DMS53 (cell line): ENCODE measurements at regions not wholly inside any gene's neighbourhood (a gene's known extent, or its start where the extent isn't known, plus 50 kb on each side); places are given as distances from the start of the nearest gene placed in this dataset.
A peak's percentile ranks its signal among the peaks of the same experiment; 100 is the strongest.

Experiments
- DNase-seq: peaks from one replicate; lab custom pipeline; 2025; lab: John Stamatoyannopoulos, UW

DNA sequence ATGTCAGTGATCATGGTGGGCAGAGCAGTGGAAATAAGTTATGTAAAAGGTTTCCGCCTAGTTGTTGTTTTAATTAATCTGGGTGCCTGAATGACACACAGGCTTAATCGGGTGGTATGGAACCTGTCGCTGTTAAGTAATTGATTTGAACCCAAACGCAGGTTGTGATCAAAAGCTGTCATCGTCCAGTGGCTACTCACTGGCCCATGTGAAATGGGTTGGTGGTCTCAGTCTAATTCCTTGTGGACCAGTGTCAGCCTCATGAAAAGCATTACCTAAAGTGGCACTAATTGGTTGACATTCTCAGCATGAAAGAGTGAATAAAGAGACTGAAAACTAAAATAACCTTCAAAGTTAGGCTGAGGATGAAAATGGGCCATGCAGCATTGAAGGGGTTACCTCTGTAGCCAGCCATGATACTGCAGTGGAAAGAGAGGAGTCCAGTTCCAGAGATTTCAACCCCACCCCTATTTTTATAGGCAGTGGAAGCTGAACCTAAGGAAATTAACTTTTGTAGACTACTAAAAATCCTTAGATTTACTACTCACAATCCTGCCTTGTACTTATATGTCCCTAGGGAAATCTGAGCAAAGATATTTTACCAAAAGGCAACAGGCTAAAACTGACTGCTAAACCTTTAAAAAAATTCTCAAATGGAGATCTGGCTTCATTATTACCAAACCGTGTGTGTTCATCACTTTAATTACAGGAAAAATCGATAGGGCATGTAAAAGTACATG lies 251.7 kb upstream of the TENM3 start:
- no peak for DNase-seq

DNA sequence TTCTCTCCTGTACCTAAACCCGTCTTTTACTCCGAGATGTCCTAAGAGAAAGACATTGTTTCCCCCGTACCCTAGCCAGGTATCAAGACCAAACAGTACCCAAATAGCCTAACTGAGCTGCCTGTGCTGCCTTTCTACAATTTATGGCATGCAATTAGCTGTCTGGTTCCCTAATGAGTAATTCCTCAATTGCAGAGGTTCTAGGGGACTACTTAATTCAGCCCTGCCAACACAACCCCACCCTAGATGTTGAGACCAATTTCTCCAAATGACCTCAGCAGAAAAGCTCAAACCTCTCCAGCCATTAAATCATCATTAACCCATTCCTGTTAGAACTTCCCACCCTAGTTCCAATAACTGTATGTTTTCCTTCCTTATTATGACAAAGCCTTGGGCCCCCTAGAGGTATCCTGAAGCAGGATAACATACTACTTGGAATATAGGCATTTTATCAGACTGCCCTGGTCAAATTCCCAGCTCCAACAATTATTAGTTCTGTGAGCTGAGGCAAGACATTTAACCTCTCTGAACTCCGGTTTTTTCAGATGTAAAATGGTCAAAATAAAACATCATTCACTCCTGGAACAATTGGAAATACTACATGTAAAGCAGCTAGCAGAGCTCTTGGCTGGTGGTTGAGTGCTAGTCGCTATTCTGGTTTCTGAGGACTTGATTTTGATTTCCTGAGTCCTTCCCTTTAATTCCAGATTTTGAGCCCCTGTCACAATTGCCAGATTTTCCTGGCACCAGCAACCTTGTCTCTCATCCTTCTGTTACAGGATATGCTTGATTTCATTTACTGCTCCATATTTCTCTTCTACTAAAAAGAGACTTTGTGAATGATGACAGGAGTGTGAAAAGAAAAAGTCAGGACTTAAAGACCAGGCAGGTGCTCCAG lies 244.6 kb upstream of the TENM3 start:
- DNase-seq = peak; percentile 7

DNA sequence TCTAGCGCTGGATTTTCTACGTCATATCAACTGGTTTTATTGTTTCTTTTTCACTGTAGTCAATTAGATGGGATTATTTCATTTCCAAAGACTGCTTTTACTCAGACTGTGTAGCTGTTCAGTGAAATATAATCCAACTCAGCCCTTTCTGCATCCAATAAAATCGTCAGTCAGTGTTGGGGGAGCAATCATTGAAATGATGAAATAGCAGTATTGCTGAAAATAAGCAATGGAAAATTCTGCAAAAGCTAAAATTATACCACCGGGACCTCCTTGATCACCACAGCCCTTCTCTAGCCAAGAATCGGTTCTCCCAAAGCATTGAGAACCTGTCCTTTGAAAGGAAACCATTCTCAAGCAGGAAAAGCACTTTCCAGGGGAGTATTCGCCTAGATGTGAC lies 243.1 kb upstream of the TENM3 start:
- no peak for DNase-seq

DNA sequence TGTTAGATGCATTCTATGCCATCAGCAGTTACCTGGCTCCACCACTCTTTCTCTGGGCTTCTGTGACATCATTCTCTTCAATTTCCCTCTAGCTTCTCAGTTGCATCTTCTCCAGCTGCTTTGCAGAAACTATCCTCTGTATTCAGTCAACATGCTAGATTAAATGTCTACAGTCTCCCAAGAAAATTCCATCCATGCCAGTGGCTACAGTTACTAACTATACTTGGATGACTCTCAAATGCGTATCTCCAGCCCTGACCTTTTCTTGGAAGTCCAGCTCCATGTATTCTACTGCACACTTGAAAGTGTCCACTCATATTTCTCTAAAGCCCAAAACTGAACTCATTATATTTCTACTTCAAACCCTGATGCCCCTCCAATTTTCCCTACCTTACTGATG lies 232.3 kb upstream of the TENM3 start:
- no peak for DNase-seq

DNA sequence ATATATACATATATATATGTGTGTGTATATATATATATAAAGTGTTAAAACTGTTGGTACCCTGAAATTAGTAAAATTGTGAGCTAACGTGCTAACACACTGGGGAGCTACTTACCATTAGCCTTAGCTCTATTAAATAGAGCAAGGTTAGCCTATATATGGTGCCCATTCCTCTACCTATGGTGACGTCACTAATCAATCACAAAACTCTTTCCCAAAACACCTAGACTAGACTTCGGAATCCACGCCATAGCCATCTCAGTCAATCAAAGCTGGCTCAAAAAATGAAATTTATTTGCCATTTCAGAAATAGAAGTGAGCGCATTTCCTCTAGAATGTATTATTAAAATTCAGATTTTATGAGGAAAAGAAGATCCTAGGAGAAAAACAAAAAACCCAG lies 229.0 kb upstream of the TENM3 start:
- no peak for DNase-seq

DNA sequence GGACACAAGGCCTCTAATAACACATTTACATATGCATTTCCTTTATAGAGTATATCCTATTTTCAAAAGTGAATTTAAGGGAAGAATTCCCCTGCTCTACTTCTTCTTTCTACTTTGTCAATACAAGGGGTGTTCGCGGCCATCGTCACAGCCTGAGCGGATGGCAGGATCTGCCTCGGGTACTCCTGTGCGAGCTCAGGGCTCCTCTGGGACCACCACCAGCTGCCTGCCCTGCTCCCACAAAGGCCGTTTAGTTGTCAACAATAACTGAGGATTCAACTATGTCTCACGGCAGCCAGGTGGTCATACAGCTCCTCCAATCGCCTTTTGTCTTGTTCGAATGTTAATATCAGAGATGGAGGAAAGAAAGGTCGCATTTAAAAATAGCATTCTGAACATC lies 228.2 kb upstream of the TENM3 start:
- no peak for DNase-seq

DNA sequence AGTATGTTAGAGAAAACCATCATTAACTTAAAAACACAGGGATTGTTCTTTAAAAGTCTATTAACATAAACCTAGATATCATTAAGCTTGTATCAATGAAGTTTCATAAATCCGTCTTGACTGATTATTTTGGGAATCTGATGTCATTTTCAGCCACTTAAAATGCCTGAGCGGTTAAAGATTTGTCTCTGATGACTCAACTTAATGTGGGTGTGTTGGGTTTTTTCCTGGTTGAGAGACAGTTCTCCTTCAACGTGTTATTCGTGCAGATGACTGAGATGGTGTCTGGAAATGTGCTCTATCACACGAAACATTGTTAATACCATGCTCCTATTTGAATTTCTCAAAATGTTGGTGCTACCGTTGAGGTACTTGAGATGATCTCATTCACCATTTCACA lies 227.3 kb upstream of the TENM3 start:
- peak; percentile 2 for DNase-seq

DNA sequence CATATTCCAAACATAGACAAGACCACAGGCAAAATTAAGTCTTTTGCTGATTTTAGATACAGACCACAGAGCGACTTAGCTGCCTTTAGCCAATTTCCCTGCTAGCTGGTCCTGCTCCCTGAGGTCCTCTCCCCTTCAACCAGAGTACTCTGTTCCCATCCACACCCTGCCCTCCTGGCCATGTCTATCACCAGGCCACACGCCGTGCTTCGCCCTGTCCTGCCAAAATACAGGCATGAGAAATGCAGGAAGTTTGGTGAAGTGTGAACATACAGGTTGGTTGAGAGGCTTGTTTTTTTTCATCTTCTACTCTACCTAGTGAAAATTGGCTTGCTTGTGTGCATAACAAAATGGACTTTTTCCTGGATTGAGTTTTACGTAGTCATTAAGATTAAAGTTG lies 226.2 kb upstream of the TENM3 start:
- no peak for DNase-seq

DNA sequence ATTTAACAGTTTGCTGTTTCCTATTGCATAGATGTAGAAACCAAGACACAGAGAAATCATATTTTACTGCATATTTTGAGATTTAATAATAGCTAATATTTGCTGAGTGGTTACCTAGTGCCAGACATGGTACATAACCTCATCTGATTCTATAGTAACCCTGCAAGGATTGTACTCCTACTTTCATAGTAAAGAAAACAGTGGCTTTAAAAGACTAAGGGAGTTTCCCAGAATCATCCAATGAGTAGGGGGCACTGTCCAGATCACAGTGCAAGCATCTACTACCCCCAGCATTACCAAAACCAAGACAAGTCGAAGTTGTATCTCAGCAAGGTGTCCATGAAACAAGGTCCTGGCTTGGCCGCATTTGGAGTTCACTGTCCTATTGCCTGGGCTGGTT lies 224.5 kb upstream of the TENM3 start:
- no peak for DNase-seq

DNA sequence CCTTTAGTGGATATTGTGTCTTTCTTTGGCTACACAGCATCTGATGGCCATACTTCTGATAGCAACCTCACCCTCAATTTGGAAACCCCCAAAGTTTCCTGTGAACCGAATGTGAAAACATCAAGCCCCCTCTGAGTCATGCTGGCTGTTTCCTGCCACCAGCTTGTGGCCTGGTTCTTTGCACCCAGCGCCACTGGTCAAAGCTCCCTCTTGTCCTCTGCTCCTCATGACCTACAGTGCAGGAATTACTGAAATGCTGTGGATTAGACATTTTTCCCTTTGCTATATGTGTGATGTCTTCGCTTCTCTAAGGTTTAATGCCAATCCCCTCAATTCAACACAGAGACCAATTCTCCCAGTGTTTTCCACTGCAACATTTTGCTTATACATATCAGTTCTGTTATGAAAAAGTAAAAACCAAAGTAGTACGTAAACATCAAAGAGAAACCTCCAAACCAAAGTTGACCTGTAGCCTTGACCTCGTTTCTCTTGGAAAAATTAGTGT lies 224.0 kb upstream of the TENM3 start:
- no peak for DNase-seq

DNA sequence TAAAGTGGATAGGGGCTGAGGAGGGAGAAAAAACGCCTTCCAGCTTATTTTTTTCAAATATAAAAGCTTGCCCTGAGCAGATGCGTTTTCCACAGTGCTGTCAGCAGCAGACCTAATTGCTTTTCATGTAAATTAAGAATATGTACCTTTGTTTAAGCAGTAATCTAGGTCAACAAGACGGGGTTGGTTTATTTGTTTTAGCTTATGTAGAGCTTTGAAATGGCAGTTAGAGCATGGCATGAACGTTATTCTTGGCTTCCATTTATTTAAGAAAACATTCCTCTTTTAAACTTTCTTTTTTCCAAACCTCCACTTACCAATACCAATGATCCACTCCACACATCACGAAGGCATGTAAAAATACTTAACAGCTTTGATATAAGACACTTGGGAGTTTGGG lies 220.3 kb upstream of the TENM3 start:
- DNase-seq = peak; percentile 57

DNA sequence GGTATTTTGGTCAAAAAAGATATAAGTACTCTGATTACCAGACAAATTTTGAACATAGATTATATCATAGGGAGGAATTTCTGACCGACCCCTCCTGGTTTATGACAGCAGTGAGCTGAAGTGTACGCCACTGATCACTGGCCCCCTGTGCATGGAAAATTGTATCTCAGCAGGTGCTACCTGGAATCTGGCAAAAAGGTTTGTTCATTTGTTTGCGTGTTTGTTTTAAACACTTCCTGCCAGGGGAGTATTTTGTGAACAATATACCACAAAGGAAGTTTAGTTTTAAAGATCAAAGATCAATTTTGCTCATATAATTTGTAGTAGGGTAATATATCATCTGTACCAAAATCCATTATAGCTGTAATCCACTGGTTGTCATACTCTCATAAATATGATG lies 219.7 kb upstream of the TENM3 start:
- DNase-seq = peak; percentile 63

DNA sequence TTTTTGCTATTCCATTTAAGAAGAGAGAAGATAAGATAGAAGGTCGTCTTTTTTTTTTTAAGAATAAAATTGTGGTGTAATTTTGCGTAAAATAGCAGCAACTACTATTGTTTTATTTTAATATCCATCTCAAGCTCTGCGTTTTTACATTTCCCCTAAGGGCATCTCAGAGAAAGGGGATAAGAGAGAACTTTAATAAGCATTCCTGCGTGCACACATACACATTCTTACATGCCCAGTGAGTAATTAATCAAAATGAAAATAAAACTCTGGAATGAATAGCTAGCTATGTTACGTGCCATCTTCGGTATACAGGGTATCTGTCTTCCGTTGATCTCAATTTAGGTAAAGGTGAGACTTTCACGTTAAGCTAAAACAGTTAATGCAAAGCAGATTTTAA lies 200.3 kb upstream of the TENM3 start:
- DNase-seq = no peak

DNA sequence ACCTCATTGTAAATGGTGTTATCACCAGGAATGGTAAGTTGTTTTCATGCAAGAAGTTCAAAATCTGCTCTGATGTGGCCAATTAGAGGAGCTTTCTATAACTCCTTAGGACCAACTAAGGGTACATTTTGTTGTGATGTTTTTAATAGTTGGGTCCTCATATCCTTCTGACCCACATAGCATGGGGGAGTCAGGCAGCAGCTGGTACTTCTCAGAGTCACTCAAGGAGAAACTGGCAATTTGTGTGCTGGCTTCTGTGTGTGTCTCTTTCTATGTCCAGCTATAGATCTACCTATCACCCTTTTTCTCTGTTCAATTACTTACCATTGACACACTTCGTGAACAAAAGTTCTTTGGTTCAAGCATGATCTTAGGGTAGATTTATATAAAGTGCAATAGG lies 194.3 kb upstream of the TENM3 start:
- no peak for DNase-seq

DNA sequence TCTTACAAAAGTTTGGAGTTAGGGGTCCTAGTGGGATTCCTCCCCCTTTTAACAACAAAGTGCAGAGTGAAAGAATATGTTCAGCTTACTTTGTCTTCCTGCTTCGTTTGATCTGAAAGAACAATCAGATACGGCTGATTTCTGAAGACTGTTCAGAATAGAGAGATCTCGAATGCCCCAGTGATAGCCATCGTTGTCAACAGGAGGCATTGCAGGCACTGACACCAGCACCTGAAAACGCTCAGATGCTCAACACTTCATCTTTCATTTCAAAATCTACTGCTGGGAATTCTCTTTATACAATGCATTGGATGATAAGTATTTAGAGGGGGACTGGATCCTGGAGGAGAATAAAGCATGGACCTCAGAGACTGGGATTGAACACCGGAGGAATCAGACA lies 186.3 kb upstream of the TENM3 start:
- no peak for DNase-seq

DNA sequence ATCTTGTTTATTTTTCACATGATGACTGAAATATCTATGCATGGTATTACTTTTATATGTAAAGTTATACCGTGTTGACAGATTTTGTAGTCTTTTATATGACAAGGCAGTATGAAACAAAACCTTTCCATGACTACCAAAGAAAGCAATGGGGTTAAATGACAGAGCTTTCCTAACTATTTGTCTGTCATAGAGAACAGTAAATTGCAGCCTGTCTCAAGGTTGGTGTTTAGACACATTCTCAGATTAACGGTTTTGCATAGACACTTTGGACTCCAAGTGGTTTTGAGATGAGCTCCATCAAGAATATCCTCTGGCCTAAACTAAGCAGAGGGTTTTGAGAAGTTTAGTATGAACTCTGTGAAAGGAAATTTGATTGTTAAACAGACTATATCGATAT lies 180.7 kb upstream of the TENM3 start:
- no peak for DNase-seq

DNA sequence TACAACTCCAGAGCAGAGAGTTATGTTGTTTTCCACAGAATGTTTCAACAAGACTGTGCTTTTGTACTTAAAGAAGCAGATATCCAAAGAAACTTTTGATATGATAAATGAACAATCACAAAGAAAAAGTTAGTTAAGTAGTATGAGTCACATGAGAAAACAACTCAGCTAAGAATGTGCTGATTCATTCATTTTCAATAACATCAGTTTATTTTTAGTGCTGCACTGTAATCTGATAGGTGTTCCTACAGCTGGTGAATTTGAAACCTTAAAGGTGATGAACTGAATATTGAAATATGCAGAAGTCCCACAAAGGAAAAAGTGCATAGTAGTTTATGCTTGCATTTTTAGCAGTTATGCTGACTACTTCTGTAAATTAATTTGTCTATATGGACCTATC lies 180.3 kb upstream of the TENM3 start:
- peak; percentile 49 for DNase-seq

DNA sequence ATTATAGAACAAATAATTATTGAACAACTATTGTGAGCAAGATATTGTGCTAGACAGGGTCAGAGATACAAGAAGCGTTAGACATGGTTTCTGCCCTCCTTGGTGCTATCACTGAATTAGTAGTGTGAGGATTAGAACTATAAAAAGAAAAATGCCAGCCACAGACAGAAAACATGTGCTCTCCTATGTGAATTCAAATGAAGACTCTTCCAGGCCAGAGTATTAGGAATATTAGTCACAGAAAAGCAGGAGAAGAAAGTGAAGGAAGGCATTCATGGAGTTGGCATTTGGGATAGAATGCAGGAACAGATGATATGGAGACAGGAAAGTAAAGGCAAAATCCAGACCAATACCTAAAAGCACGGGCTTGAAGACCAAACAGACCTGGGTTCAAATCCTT lies 179.6 kb upstream of the TENM3 start:
- DNase-seq = no peak

DNA sequence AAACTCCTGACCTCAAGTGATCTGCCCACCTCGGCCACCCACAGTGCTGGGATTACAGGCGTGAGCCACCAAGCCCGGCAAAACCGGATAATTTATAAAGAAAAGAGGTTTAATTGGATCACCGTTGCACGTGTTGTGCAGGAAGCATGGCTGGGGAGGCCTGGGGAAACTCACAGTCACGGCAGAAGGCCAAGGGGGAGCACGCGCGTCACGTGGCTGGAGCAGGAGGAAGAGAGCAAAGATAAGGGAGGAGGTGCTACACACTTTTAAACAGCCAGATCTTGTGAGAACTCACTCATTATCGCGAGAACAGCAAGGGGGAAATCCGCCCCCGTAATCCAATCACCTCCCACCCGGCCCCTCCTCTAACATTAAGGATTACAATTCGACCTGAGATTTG lies 177.9 kb upstream of the TENM3 start:
- DNase-seq = no peak

DNA sequence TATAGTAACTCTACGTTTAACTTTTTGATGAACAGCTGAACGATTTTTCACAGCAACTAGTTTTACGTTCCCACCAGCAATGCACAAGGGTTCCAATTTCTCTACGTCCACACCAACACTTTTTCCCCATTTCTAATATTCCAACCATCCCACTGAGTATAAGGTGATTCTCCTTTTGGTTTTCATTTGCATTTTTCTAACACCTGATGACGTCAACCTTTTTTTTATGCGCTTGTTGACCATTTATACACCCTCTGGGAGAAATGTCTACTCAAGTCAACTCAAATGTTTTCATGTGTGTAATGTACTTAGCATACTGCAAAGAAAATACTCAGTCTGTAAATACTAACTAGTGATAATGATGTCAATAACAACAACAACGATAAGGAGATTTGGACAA lies 177.2 kb upstream of the TENM3 start:
- no peak for DNase-seq

DNA sequence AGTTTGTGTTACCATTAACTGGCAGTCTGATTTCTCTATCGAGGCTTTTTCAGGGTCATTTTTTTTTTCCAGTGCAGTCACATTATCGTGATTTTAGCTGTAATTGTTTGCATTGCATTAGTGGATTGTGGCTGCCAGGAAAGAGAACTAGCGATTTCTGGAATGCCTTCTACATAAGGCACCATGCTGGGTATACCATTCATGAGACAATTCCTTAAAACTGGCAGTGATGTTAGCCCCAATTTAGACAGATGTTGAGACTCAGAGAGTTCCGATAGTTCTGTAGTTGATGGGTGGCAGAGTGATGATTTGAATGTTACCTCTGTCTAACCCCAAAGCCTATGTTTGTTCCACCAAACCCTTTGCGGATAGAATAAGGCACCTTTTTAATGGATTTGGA lies 175.4 kb upstream of the TENM3 start:
- DNase-seq = no peak

DNA sequence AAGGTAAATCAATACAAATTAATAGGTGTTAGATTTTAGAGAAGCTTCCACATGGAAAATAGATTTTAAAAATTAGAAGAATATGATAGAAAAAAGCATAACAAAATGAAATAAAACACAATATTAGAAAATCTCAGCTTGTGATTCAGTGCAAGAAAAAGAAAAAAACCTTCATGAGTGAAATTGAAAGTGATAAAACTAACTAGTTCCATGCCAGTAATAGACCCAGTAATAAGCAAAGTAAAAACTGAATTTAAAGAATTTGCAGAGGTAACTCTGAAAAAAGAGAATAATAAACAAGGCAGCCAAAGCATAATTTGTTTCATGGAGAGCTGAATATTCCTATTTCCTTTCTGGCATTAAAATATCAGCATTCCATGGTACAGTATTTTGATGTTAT lies 174.3 kb upstream of the TENM3 start:
- no peak for DNase-seq

DNA sequence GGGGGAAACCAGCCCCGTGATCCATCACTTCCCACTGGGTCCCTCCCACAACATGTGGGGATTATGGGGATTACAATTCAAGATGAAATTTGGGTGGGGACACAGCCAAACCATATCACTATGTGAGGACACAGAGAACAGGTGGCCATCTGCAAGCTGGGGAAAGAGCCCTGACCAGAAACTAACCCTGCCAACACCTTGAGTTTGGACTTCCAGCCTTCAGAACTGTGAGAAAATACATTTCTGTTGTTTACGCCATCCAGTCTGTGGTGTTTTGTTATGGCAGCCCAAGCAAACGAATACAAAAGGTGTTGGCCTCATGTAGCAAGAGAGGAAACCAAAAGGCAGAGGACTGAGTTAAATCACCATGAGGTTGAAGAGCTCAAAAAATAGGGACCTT lies 169.9 kb upstream of the TENM3 start:
- no peak for DNase-seq
